ENCODE measurements at regions not wholly inside any gene's neighbourhood (a gene's known extent, or its start where the extent isn't known, plus 50 kb on each side); places are given as distances from the start of the nearest gene placed in this dataset.

GRCh38 chr9:115254287-115255180, 136.6 kb upstream of the TNC start:
- no peak for TF ChIP-seq SP1 (IDR thresholded peaks at IDR 0.05)
- TF ChIP-seq NFRKB (IDR thresholded peaks at IDR 0.05): no peak
- TF ChIP-seq HDGF (IDR thresholded peaks at IDR 0.05; ENCODE audit: borderline replicate concordance): no peak
- no peak for TF ChIP-seq FOXK2 (IDR thresholded peaks at IDR 0.05)
- TF ChIP-seq TARDBP (IDR thresholded peaks at IDR 0.05): no peak

All from HEK293T (cell line).